ENCODE measurements at regions not wholly inside any gene's neighbourhood (a gene's known extent, or its start where the extent isn't known, plus 50 kb on each side); places are given as distances from the start of the nearest gene placed in this dataset.
"Not testable (repeated sequence)": the region's sequence is repeated elsewhere in the genome, so short reads cannot be mapped to it uniquely, and the experiment has no call there.

DNA sequence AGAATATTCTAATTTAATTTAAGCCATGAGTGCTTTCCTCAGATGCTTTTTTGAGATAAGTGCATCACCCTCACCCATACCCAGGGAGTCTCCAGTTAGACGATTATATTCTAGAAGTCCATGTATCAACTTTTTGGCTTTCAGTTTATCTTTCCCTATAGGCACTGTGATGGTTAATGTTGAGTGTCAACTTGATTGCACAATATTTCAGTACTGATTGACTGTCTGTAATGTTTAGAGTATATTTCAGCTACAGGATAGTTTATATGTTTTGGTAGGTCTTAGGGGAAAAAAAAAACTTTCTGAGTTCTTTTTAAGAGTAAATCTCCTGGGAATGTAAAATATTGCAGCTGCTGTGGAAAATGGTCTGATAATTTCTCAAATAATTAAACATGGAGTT is 535.4 kb downstream of the ADRA2A start:
- no peak for DNase-seq

DNA sequence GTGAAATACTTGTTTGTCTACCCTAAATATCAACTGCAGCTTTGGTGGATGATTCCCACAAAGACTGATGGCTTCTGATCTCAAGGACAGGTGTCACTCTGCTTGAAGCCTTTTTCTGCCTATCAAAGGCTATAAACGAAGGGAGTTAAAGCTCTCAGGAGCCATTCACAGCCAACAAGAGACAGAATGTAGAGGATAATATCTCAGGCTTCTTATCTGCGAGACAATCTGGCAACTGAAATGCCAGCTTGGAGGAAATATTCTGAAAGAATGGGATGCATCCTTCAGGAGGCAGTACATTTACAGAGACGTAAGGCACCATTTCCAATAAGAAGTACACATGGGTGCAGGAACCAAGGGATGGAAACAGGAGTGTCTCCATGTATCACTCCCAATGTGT is 549.4 kb downstream of the GPAM start:
- no peak for DNase-seq

DNA sequence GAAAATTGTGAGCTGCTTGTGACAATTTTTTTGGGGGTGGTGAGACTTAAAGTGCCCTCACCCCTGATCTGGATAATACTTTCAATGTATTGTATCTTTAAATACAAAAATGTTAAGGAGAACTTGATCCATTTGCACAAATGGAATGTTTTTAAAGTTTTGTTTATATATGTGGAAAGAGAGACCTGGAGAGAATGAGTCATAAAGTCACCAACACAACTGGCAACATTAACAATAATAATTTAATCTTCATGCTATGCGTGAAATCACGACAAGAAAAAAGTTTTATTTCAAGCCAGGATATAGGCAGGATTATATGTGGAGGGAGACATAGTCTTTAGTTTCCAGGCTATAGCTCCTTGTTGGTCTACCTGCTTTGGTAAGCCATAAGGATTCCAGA is 537.5 kb downstream of the GPAM start:
- no peak for DNase-seq

DNA sequence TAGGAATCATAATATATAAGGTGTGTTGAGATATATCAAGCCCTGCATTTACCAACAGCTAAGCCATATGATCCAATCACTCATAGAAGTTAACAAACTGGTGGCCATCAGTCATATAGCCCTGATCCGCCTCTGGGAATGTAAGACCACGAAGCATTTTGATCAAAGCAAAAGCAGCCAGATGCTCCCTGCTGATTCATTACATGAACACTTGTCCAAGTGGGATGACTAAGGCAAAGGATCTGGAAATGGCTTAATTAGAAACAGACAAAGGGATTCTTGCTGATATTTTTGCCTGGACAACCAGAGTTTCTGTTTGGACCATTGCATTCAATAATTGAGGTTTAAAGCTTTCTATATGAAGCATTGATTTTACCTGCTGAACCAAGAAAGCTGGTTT is 535.5 kb downstream of the GPAM start:
- no peak for DNase-seq

DNA sequence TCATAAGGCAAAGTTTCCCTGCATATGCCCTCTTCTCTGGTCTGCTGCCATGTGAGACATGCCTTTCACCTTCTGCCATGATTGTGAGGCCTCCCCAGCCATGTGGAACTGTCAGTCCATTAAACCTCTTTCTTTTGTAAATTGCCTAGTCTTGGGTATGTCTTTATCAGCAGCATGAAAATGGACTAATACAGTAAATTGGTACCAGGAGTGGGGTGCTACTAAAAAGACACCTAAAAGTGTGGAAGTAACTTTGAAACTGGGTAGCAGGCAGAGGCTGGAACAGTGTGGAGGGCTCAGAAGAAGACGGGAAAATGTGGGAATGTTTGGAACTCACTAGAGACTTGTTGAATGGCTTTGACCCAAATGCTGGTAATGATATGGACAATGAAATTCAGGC is 534.5 kb downstream of the GPAM start:
- not testable (repeated sequence) for DNase-seq

DNA sequence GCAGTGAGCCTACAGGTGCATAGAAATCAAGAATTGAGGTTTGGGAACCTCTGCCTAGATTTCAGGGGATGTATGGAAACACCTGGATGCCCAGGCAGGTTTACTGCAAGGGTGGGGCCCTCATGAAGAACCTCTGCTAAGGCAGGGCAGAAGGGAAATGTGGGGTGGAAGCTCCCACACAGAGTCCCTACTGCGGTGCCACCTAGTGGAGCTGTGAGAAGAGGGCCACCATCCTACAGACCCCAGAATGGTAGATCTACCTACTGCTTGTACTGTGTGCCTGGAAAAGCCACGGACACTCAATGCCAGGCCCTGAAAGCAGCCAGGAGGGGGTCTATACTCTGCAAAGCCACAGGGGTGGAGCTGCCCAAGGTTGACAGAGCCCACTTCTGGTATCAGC is 533.5 kb downstream of the GPAM start:
- DNase-seq = no peak

DNA sequence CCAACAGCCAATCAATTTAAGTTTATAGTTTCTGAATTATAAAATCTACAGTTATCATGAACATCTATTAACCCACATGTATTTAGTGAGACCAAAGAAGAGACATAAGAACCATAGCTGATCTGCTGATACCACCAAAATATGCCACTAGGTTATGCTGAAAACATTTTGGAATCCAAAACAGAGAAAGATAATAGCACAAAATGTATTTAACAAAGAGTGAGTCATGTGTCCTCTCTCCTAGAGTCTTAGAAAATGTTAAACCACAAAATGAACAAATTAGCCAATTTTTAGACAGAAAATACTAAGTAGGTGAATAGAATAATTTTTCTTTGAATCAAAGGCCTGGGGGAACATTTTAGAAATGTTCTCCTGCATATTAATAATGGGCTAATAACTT is 527.5 kb downstream of the GPAM start:
- DNase-seq = no peak

DNA sequence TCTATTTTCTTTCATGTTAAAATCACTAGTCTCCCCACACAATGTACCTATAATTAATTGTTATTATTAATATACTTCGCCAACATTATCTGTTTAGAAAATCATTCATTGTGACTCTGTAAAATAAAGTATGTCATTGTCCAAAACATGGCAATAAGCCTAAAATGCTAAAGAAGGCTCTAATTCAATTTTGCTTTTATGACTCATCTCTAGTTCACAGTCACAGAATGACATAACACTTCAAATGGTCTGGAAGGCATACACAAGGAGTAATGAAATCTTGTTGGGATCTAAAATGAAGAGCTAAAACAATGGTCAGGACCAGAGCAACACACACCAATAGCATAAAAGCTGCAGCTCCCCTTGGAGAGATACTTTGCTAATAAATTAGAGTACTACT is 505.8 kb downstream of the GPAM start:
- DNase-seq = no peak

DNA sequence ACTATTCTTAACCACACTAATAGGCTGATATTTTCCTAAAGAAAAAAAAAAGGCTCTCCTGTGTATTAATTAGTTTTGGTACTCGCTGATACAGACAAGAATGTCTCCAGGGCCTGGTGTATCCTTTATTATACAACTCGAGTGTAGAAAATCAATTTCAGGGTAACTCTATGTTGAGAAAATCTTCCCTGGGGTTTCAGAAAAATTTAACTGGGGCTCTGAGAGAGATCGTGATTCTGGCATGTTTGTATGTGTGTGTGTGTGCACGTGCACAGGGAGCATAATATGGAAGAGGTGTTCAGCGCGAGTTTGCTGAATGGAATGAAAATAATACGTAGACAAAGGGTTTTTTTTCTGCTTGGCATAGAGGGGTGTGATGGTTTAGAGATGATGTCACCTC is 496.8 kb downstream of the GPAM start:
- DNase-seq = no peak

DNA sequence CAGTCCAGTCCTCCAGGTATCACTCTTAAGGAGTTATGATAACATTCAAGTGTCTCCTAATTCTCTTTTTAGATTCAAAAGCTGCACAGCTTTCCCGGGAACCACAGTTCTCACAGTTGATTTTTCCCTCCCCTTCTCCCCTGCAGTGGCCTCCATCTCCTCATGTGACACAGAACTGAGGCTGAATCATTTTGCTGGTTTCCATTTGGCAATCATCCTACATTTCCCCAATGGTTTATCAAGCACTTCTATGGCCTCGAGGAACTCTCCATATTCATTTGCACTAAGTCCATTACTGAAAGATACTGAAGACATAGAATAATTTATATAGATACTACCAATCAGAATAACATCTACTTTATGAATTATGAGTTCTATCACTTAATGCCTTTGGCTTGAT is 484.9 kb downstream of the GPAM start:
- no peak for DNase-seq

DNA sequence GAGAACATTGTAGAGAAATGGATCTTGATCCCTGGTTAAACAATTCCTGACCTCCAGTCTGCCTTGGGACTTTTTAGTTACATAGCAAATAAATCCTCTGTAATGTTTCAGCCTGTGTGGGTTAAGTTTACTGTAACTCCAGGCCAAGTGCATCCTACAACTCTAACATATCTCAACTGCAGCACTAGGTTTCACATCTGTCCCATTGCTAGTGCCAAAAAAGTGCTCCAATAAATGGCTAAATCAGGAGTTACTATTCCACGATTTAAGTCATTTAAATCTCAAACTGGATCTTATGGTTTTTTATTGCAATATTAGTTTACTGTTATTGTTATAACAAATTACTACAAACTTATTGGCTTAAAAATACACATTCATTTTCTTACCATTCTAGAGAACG is 479.6 kb downstream of the GPAM start:
- DNase-seq = no peak

DNA sequence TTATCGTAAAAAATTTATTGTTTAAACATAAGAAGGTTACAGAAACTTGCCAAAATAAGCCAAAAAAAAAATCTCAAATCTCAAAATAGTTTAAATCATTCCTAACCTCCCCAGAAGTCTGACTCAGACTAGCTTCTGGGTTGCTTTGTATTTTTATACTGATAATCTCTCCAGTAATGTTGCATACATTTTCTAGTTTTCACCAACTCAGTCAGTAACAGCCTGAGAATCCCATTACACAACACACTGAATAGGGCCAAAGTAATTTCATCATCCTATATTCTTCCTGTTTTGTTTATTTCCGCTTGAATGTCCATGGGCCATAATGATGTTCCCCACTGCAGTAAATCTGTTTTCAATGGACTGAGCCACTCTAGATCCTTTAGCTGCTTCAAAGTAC is 478.5 kb downstream of the GPAM start:
- DNase-seq = no peak

DNA sequence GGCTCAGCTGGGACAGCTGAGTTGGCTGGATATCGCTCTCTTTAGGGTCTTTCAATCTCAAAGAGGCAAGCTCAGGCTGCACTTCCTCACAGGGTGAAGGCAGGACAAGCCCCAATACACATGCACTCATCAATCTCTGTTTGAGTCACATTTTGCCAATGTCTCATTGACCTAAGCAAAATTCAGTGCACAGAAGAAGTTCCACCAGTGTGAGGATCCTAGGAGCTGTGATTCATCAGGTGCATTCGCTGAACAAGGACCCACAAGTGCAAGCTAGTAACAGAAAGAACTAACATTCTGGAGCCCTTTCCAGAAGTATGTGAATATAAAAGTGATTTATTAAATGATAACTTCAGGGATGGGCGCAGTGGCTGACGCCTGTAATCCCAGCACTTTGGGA is 477.2 kb downstream of the GPAM start:
- DNase-seq = no peak

DNA sequence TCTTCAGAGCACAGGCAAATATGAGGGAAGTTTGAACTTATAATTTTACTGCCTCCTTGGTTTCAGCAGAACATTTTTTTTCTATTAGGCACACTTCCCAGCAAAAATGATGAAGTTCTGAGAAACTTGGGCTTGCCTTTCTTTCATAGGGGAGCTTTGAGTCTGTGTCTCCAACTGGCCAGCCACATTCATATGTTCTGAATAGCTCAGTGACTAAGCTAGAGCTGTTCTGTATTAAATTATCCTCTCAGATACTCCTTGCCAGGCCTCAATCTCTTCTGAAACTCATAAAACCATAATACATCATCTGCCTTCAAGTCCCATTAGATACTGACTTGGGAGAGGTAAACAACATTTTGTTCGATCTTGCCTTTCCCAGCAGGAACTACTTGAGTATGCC is 476.5 kb downstream of the GPAM start:
- DNase-seq = no peak

DNA sequence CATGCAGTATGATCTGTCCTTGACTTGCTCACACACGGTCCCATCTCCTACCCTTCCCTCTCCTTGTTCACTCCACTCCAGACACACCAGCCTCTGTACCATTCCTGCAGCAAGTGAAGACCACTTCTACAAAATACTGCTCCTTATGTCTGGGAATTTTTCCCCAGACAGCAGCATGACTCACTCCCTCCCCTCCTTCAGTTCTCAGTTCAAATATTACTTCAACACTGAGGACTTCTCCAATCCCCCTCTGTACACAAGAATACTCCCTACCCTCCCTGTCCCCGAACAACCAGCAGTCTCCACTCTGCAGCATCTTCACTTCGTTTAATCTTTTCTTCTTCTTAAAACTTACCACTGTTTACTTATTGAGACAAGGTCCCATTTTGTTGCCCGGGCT is 474.0 kb downstream of the GPAM start:
- no peak for DNase-seq

DNA sequence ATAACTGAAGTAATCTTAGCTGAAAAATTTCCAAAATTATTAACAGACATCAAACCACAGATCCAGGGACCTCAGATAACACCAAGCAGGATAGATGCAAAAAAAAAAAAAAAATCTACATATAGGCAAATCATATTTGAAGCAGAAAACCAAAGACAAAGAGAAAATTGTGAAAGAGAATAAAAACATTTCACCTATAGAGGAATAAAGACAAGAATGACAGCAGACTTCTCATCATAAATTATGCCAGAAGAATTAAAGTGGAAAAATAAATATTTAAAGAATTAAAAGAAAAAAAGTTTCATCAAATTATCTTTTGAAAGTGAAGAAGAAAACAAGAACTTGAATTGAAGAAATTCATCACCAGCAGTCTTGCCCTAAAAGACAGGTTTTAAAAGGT is 467.5 kb downstream of the GPAM start:
- DNase-seq = no peak

DNA sequence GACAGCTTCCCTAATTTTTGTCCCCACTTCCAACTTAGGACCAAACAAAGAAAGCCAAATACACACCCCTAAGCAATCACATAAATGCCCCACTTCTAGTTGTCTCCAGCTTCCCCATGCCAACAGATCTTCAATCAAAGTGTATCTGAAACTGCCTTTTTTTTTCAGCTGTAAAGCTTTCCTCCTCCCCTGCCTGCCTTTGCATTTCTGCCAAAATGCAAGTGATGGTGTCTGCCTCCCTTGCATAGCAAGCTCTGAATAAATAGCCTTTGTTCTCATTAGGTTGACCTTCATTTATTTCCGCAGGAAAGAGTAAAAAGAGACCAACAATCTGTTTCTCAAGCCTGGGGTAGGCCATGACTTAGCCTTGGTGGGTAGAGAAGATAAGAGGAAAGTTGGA is 459.4 kb downstream of the GPAM start:
- no peak for DNase-seq

DNA sequence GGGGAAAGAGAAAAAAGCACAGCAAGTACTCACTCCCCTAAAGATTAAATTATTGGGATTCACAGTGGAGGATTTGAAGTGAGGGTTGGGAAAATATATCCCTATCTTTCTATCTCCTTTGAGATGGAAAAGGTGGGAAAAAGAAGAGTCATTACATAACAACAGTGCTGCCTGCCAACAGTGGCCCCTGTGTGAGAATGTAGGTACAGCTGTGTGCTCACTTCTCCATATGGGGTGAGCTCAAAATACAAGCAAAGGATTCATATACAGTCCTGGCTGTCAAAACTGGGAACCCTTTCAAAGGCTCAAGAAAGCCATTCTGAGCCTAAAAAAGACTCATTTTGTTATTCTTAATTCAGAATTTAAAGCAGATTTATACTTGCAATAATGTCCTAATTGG is 458.5 kb downstream of the GPAM start:
- DNase-seq = no peak

DNA sequence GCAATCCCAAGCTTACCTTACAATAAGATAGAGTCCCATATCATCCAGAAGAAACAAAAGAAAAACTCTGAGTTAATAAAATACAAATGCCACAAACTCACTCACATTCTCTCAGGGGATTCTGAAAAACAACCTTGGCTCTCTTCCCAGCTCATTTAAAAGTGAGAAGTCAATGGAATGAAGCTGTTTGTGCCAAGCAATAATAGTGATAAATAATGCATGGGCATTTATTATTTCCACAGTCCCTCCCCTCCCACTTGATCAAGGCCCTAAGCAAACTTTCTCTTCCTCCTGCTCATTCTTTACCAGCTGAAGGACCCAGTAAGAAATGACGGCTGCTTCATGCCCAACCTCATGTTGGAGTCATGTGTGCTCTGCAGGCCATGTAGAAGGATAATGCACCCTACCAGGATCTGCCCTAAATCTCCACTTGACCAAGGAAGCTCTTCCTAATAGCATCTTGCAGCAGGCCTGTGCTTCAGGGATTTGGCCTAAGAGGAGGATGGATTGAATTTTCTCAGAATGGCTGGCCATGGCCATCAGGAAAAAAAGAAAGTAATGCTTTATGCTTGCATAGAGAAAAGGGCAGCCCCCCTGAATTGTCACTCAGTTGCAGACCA is 451.3 kb downstream of the GPAM start:
- DNase-seq = no peak

DNA sequence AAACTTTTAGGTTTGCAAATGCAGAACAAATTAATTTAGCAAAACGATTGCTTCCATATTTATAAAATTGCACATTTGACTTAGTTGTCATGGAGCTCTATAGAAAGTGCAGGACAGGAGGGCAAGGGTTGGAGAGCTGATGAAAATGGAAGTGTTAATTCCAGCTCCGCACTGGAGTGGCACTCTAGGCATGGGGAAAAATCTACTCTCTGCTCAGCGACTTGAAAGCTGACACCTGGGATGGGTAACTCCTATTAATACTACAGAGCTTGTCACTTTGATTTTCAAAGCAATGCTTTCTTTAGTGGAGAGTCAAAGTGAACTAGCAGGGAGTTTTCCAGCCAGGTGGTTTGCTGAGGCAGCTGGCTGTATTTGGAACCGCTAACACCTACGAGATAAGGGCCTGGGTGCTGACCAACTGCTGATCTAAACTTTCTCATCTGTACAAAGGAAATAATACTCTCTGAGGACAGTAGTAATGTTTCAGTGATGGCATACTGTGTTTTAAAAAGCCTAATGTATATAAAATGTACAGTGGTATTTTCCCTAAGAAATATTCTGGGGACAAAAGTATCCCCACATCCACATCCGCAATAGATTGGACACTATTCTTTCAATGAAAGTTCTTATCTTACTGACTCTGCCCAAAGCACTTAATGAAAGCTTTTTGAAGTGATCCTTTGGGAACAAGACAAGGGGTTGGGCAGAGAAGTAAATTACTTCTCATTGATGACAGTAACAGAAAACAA is 444.3 kb downstream of the GPAM start:
- no peak for DNase-seq

DNA sequence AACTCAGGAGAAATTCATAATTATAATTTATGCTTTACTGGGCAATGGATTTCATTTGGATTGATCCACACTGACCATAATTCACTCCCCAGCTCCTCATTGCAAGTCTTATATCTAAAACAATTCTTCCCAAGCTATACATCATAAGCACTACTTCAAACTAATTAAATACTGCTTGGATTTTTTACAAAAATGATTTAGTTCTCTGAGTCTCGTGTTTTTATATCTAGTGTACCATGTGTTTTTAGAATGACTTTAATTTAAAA is 443.8 kb downstream of the GPAM start:
- no peak for DNase-seq

DNA sequence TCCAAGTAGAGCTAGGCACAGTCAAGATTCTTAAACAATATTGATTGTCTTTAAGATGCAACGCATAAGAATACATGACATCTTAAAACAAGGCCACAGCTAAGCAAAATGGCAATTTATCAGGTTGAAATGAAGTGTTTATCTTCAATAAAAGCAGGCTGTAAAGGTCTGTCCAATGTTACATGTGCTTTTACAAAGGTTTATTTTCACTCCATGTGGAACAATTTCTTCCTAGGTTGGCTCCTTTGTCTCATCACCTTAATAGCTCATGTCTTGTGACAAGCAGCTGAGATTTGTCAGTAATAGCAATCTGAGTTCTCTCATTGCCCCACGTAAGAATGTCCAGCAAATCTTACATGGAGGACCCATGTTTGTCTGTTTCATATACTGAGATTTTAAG is 437.6 kb downstream of the GPAM start:
- no peak for DNase-seq

DNA sequence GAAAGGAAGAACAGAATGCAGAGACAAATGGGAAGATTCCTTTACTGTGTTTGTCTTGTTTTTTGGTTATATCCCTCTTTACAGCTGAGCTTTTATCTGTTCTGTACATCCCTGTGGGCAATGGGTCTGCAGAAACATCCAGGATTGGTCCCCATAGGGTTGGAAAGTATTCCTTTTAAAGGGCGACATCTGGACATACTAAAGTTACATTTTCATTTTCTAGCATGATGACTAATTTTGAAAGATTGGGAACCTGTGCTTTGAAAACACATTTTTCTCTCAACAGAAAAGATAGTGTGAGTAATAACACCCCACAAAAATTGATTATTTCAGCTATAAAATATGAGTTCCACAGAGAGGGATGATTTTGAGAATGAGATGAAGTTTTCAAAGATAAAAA is 435.8 kb downstream of the GPAM start:
- DNase-seq = no peak

DNA sequence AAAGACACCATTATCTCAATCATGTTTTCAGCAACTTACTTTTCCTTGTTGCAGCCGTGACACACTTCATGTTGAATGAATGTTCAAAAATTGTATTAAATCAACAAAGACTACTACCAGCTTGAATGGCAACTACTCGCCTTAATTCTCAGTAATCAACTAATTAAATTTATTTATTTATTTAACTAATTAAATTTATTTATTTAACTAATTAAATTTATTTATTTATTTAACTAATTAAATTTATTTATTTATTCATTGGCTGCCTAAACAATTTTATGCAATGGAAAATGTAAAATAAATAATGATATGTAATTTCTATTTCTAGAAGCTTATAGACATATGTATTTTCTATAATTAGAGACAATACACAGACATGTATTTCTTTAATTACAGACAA is 435.4 kb downstream of the GPAM start:
- no peak for DNase-seq

DNA sequence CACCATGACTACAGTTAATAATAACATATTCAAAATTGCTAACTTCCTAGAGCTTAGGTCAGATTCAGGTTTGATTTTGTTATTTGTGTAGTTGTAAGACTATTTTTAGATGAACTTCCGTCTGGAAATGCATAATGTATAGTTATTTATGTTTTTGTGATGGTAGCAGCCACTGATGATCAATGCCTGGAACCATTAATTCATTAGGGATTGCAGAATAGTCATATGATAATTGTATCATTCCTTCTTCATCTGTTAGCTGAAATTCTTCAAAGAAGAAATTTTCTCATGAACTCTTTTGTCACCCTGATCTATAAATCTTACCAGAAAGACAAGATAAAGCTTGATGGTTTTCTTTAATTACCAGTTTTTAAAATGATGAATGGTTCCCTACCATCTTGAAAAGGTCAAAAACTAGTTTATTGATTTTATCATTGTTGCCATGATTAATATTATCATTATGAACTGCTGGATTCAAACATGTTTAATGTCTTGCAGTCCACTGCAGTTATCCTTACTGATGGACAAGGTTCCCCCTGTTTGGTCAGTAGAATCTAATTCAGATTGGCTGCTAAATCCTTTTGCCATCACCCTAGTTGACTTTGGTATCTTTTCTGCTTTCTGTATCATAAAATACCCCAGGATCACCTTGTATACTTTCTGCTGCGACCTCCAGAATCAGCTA is 433.3 kb downstream of the GPAM start:
- no peak for DNase-seq
